ENCODE measurements at regions not wholly inside any gene's neighbourhood (a gene's known extent, or its start where the extent isn't known, plus 50 kb on each side); places are given as distances from the start of the nearest gene placed in this dataset.

- no peak for TF ChIP-seq CTCF (IDR thresholded peaks at IDR 0.05; ENCODE audit: insufficient read depth, low read depth, low read length, missing control alignments)
- no peak for DNase-seq (ENCODE audit: low read depth)
Measured at GRCh38 chr10:44233561-44234482, 151.1 kb downstream of the CXCL12 start.

GRCh38 chr10:44217274-44217820, 167.6 kb downstream of the CXCL12 start:
- no peak overlapping the region for H3K4me3 ChIP-seq (ENCODE audit: low read length)
- DNase-seq (ENCODE audit: low read depth), result no peak
- TF ChIP-seq CTCF (IDR thresholded peaks at IDR 0.05; ENCODE audit: insufficient read depth, low read depth, low read length, missing control alignments), result no peak

More at GRCh38 chr10:44233561-44234482, 151.1 kb downstream of the CXCL12 start:
- no peak overlapping the region for H3K4me3 ChIP-seq (ENCODE audit: low read length)

- no peak for TF ChIP-seq CTCF (IDR thresholded peaks at IDR 0.05; ENCODE audit: insufficient read depth, low read depth, low read length, missing control alignments)
- DNase-seq (ENCODE audit: low read depth), result no peak
- no peak overlapping the region for H3K4me3 ChIP-seq (ENCODE audit: low read length)
Measured at GRCh38 chr10:44216073-44216472, 168.8 kb downstream of the CXCL12 start.

- no peak for DNase-seq (ENCODE audit: low read depth)
- no peak for TF ChIP-seq CTCF (IDR thresholded peaks at IDR 0.05; ENCODE audit: insufficient read depth, low read depth, low read length, missing control alignments)
- no peak overlapping the region for H3K4me3 ChIP-seq (ENCODE audit: low read length)
Measured at GRCh38 chr10:44209811-44210210, 175.1 kb downstream of the CXCL12 start.

- no peak for DNase-seq (ENCODE audit: low read depth)
- no peak for TF ChIP-seq CTCF (IDR thresholded peaks at IDR 0.05; ENCODE audit: insufficient read depth, low read depth, low read length, missing control alignments)
- no peak overlapping the region for H3K4me3 ChIP-seq (ENCODE audit: low read length)
Measured at GRCh38 chr10:44207160-44207559, 177.7 kb downstream of the CXCL12 start.

GRCh38 chr10:44206127-44206818, 178.6 kb downstream of the CXCL12 start:
- no peak overlapping the region for H3K4me3 ChIP-seq (ENCODE audit: low read length)
- no peak for TF ChIP-seq CTCF (IDR thresholded peaks at IDR 0.05; ENCODE audit: insufficient read depth, low read depth, low read length, missing control alignments)
- no peak for DNase-seq (ENCODE audit: low read depth)

Measured in epithelial cell of esophagus (primary cell).